ENCODE measurements at regions not wholly inside any gene's neighbourhood (a gene's known extent, or its start where the extent isn't known, plus 50 kb on each side); places are given as distances from the start of the nearest gene placed in this dataset.

- Mint-ChIP-seq H3K4me3 (no peak overlapping the region), H3K36me3 (ENCODE audit: low read depth) (no peaks in the 10 kb centered on the region), H3K4me1 (peaks cover 4% of the 10 kb centered on the region), H3K27ac (no peak overlapping the region), H3K27me3 (peaks cover 54% of the 10 kb centered on the region), H3K9me3 (no peaks in the 10 kb centered on the region)
- DNase-seq (no peak), ATAC-seq (ENCODE audit: low read depth) (no peak)
- CTCF ChIA-PET, result no interaction called here
- TF ChIP-seq CTCF (IDR thresholded peaks at IDR 0.05), result no peak
- intact Hi-C loops (cut with micrococcal nuclease), result no loop called here
- POLR2A ChIA-PET, result no interaction called here
These were observed 106.5 kb upstream of the PROK2 start for GRCh38 chr3:71891483-71891882.

- POLR2A ChIA-PET, result no interaction called here
- no peaks in the 10 kb centered on the region for H3K36me3 Mint-ChIP-seq (ENCODE audit: low read depth)
These were observed 105.5 kb upstream of the PROK2 start for GRCh38 chr3:71890356-71890931.

GRCh38 chr3:71887256-71887655 lies 102.3 kb upstream of the PROK2 start:
- CTCF ChIA-PET, result no interaction called here
- Mint-ChIP-seq H3K27ac (no peak overlapping the region), H3K4me1 (no peaks in the 10 kb centered on the region), H3K4me3 (no peak overlapping the region), H3K27me3 (peaks cover 44% of the 10 kb centered on the region), H3K9me3 (no peaks in the 10 kb centered on the region), H3K36me3 (ENCODE audit: low read depth) (no peaks in the 10 kb centered on the region)
- no peak for ATAC-seq (ENCODE audit: low read depth)
- intact Hi-C loops (cut with micrococcal nuclease), result no loop called here
- no peak for DNase-seq
- TF ChIP-seq CTCF (IDR thresholded peaks at IDR 0.05), result no peak
- POLR2A ChIA-PET, result no interaction called here

More at GRCh38 chr3:71890356-71890931, 105.5 kb upstream of the PROK2 start:
- intact Hi-C loops (cut with micrococcal nuclease), result no loop called here
- Mint-ChIP-seq H3K27ac (no peak overlapping the region), H3K4me3 (no peak overlapping the region), H3K9me3 (no peaks in the 10 kb centered on the region), H3K27me3 (peaks cover 49% of the 10 kb centered on the region), H3K4me1 (peaks cover 4% of the 10 kb centered on the region)
- ATAC-seq (ENCODE audit: low read depth) (no peak), DNase-seq (no peak)
- CTCF ChIA-PET, result no interaction called here
- TF ChIP-seq CTCF (IDR thresholded peaks at IDR 0.05), result no peak

- POLR2A ChIA-PET, result no interaction called here
- no peak for ATAC-seq (ENCODE audit: low read depth)
- H3K9me3 Mint-ChIP-seq, result no peaks in the 10 kb centered on the region
- intact Hi-C loops (cut with micrococcal nuclease), result no loop called here
- no peaks in the 10 kb centered on the region for H3K4me1 Mint-ChIP-seq
- H3K27me3 Mint-ChIP-seq, result peaks cover 50% of the 10 kb centered on the region
- DNase-seq, result no peak
- no peaks in the 10 kb centered on the region for H3K36me3 Mint-ChIP-seq (ENCODE audit: low read depth)
- no peak for TF ChIP-seq CTCF (IDR thresholded peaks at IDR 0.05)
- CTCF ChIA-PET, result interaction anchor here (1.3 kb wide), 1 partner anchor 9 kb away, joined by 8 read pairs; no protein-coding TSS in a partner anchor
- H3K4me3 Mint-ChIP-seq, result no peak overlapping the region
- H3K27ac Mint-ChIP-seq, result no peak overlapping the region
These were observed 100.1 kb upstream of the PROK2 start for GRCh38 chr3:71885006-71885405.

GRCh38 chr3:71881732-71882131 lies 96.8 kb upstream of the PROK2 start:
- ChIA-PET POLR2A (no interaction called here), CTCF (interaction anchor here (1.1 to 1.9 kb wide), 3 partner anchors 10 to 1204 kb away, joined by 3 to 6 read pairs (median 3); no protein-coding TSS in a partner anchor)
- intact Hi-C loops (cut with micrococcal nuclease), result no loop called here
- DNase-seq (no peak), ATAC-seq (ENCODE audit: low read depth) (no peak)
- no peak for TF ChIP-seq CTCF (IDR thresholded peaks at IDR 0.05)
- Mint-ChIP-seq H3K4me1 (no peaks in the 10 kb centered on the region), H3K4me3 (no peak overlapping the region), H3K27me3 (peaks cover 49% of the 10 kb centered on the region), H3K27ac (no peak overlapping the region), H3K36me3 (ENCODE audit: low read depth) (no peaks in the 10 kb centered on the region), H3K9me3 (no peaks in the 10 kb centered on the region)
